ENCODE measurements at regions not wholly inside any gene's neighbourhood (a gene's known extent, or its start where the extent isn't known, plus 50 kb on each side); places are given as distances from the start of the nearest gene placed in this dataset.
A peak's percentile ranks its signal among the peaks of the same experiment; 100 is the strongest.

DNA sequence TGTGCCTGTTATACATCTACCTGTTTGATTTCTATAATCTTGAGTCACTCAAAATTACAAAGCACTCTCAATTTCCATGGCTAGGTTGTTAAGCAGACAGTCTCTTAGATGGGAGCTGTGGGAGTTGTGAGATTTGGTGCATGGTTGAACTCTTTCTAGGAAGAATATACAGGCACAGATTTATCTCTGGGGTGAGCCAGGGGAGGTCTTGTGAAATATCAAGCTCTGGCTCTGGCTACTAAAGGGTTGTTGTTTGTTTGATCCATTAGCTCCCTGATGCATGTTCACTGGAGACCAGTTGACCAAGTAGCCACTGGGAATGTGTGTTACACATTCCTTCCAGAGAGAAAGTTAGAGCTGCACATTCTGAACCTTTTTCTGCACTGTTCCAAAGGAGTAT lies 117.2 kb upstream of the HMGA2 start:
- TF ChIP-seq, protein P1, sequence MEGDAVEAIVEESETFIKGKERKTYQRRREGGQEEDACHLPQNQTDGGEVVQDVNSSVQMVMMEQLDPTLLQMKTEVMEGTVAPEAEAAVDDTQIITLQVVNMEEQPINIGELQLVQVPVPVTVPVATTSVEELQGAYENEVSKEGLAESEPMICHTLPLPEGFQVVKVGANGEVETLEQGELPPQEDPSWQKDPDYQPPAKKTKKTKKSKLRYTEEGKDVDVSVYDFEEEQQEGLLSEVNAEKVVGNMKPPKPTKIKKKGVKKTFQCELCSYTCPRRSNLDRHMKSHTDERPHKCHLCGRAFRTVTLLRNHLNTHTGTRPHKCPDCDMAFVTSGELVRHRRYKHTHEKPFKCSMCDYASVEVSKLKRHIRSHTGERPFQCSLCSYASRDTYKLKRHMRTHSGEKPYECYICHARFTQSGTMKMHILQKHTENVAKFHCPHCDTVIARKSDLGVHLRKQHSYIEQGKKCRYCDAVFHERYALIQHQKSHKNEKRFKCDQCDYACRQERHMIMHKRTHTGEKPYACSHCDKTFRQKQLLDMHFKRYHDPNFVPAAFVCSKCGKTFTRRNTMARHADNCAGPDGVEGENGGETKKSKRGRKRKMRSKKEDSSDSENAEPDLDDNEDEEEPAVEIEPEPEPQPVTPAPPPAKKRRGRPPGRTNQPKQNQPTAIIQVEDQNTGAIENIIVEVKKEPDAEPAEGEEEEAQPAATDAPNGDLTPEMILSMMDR (IDR thresholded peaks at IDR 0.05): no peak
- Mint-ChIP-seq H3K4me3 (no peak overlapping the region), H3K27ac (no peak overlapping the region), H3K9me3 (peaks cover 54% of the 10 kb centered on the region), H3K36me3 (ENCODE audit: low read depth) (peaks cover 35% of the 10 kb centered on the region), H3K4me1 (peaks cover 16% of the 10 kb centered on the region), H3K27me3 (ENCODE audit: low read depth, poor library complexity) (no peaks in the 10 kb centered on the region)
- DNase-seq: no peak

DNA sequence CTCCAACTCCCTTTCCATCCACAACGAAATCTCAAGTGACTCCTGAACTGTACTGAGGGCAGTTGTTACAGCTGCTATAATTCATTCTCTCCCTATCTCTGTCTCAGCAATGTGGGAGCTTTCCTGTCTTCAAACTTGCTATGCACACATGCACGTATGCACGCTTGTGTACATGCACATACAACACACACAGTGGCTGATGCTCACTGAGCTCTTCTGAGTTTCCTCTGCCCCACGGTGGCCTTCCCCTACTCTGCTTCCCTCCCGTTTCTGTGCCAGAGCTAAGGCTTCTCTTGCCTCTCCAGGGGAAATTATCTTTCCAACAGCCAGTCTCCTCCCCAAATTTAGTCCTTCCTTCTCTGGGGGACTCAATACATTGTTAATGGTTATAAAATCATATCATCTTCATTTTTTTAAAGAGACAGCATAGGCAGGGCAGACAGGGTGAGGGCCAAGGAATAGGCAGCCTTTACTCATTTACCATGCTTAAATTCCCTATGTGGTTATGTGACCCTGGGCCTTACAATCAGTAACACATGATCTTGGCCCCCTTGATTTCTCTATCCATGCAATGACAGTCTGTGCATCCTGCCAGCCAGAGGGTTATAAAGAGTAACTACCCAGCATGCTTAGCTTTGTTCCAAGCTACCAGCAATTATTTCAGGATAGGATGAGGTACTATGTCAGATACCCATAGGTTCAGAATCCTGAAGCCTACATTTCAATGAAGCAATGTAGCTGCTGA lies 111.9 kb upstream of the HMGA2 start:
- TF ChIP-seq, protein P1 (IDR thresholded peaks at IDR 0.05): no peak
- H3K36me3 Mint-ChIP-seq (ENCODE audit: low read depth): no peaks in the 10 kb centered on the region
- no peak overlapping the region for H3K4me3 Mint-ChIP-seq
- peaks cover 54% of the 10 kb centered on the region for H3K4me1 Mint-ChIP-seq
- peaks cover 4% of the 10 kb centered on the region for H3K27me3 Mint-ChIP-seq (ENCODE audit: low read depth, poor library complexity)
- no peak overlapping the region for H3K27ac Mint-ChIP-seq
- no peak for DNase-seq
- peaks cover 1% of the 10 kb centered on the region for H3K9me3 Mint-ChIP-seq

DNA sequence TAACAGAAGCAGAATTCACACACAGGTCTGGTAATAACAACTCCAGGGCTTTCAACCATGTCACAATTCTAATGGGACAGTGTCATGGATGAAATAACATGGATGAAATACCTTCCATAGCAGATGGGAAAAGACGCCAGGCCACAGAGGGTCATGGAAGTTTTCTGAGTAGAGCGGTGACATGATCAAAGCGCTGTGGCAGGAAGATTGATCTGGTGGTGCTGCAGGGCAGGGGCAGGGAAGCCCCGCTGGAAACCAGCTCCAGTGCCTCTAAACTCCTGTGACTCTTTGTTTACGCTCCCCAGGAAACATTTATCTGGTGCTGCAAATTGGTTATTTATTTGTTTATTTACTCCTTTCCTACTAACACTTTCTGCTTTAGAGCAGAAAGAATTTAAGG lies 108.3 kb upstream of the HMGA2 start:
- Mint-ChIP-seq H3K9me3 (peaks cover 21% of the 10 kb centered on the region), H3K27ac (peak overlapping the region; percentile 1), H3K36me3 (ENCODE audit: low read depth) (peaks cover 9% of the 10 kb centered on the region), H3K27me3 (ENCODE audit: low read depth, poor library complexity) (peaks cover 8% of the 10 kb centered on the region), H3K4me3 (no peak overlapping the region), H3K4me1 (peaks cover 73% of the 10 kb centered on the region)
- TF ChIP-seq, protein P1 (IDR thresholded peaks at IDR 0.05): no peak
- DNase-seq: peak; percentile 64

DNA sequence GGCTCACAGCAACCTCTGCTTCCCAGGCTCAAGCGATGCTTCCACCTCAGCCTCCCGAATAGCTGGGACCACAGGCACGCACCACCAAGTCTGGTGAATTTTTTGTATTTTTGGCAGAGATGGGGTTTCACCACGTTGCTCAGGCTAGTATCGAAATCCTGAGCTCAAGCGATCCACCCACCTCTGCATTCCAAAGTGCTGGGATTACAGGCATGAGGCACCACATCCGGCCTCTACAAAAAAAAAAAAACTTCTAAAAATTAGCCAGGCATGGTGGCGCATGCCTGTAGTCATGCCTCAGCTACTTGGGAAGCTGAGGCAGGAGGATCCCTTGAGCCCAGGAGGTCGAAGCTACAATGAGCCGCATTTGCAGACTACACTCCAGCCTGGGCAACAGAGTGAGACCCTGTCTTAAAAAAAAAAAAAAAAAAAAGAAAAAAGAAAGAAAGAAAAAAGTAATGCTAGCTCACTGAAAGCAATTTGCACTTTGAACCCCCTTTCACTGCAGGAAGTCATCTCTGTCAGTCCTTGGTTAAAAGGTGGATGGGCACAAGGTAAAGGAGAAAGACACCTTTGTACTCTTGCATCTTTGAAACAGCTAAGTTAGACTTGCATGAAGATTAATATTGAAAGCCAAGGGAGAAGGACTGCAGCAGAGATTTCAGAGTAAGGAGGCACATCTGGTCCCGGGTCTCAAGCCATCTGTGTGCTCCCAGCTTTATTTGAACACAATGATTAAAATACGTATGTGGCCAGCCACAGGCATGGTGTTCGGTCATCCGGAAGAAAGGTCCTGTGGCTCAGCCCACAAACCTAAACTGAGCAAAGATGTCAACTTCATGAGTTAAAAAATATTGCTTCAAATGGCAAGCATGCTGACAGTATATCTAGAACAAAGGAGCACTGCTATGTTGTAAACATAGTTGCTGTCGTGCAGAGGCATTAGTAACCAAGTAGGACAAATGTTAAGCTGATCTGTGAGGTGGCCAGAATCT lies 103.8 kb upstream of the HMGA2 start:
- DNase-seq: no peak
- peak overlapping the region; percentile 19 for H3K4me3 Mint-ChIP-seq
- H3K9me3 Mint-ChIP-seq: peaks cover 21% of the 10 kb centered on the region
- peaks cover 9% of the 10 kb centered on the region for H3K36me3 Mint-ChIP-seq (ENCODE audit: low read depth)
- TF ChIP-seq, protein P1 (IDR thresholded peaks at IDR 0.05): no peak
- H3K4me1 Mint-ChIP-seq: peaks cover 71% of the 10 kb centered on the region
- H3K27ac Mint-ChIP-seq: peak overlapping the region; percentile 93
- H3K27me3 Mint-ChIP-seq (ENCODE audit: low read depth, poor library complexity): peaks cover 8% of the 10 kb centered on the region

DNA sequence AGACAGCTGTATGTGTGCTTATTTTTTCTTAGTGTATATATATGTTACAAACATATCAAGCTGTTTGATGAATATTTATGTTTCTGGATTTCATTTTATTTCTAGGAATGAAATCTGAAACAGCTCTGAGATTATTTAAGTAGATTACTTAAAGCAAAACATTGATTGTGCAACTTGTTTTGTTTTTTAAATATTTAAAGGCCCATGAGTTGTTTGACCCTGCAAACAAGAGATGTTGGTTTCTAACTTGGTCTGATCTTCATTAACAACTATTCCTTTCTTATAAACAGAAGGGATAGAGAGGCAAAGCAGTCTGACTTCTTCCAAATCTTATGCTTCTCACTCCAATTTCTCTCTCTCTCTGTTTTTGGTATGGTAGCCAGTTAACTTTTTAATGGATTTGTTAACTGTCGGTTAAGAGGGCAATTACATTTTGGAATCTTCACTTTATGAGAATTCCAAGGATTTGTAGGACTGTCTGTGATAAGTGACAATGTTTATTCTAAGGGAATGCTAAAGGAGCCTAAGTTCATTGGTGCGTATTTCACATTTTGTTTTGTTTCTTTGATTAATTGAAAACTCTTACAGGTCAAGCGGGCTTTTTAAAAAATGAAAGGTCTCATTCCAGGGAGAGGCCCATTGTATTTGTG lies 102.6 kb upstream of the HMGA2 start:
- H3K9me3 Mint-ChIP-seq: peaks cover 24% of the 10 kb centered on the region
- H3K36me3 Mint-ChIP-seq (ENCODE audit: low read depth): peaks cover 13% of the 10 kb centered on the region
- H3K4me3 Mint-ChIP-seq: no peak overlapping the region
- no peak overlapping the region for H3K27ac Mint-ChIP-seq
- peaks cover 8% of the 10 kb centered on the region for H3K27me3 Mint-ChIP-seq (ENCODE audit: low read depth, poor library complexity)
- TF ChIP-seq, protein P1 (IDR thresholded peaks at IDR 0.05): no peak
- H3K4me1 Mint-ChIP-seq: peaks cover 63% of the 10 kb centered on the region
- DNase-seq: no peak

Data from nephron progenitor cell (in vitro differentiated cells).